CD4-positive, alpha-beta T cell treated with Interleukin-6 at 100 ng/mL for 8 hours (primary cell): ENCODE measurements at regions not wholly inside any gene's neighbourhood (a gene's known extent, or its start where the extent isn't known, plus 50 kb on each side); places are given as distances from the start of the nearest gene placed in this dataset.
"Not testable (repeated sequence)": the region's sequence is repeated elsewhere in the genome, so short reads cannot be mapped to it uniquely, and the experiment has no call there.

Experiments
- DNase-seq: peaks from one replicate; pipeline ENCODE4 v3.0.0-alpha.2; 2020; ENCODE audit warnings: mixed read lengths, low spot score

GRCh38 chr10:2891073-2891769 is 176.1 kb upstream of the PFKP start:
- no peak for DNase-seq

- no peak for DNase-seq
Measured at GRCh38 chr10:2890093-2890492, 177.3 kb upstream of the PFKP start.

DNA sequence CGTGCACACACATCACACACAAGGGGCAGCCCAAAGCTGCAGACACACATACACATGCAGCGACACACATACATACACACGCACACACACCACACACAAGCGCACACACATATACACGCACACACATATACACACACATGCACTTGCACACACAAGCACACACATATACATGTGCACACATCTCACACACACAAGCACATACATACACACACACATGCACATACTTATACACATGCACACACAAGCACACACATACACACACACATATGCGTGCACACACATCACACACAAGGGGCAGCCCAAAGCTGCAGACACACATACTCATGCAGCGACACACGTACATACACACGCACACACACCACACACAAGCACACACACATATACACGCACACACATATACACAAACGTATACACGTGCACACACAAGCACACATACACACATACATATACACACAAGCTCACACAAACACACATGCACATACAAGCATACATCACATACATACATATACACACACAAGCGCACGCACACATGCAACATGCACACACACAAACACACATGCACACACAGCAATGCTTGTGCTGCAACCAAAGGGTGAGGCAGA is 178.8 kb upstream of the PFKP start:
- no peak for DNase-seq

DNA sequence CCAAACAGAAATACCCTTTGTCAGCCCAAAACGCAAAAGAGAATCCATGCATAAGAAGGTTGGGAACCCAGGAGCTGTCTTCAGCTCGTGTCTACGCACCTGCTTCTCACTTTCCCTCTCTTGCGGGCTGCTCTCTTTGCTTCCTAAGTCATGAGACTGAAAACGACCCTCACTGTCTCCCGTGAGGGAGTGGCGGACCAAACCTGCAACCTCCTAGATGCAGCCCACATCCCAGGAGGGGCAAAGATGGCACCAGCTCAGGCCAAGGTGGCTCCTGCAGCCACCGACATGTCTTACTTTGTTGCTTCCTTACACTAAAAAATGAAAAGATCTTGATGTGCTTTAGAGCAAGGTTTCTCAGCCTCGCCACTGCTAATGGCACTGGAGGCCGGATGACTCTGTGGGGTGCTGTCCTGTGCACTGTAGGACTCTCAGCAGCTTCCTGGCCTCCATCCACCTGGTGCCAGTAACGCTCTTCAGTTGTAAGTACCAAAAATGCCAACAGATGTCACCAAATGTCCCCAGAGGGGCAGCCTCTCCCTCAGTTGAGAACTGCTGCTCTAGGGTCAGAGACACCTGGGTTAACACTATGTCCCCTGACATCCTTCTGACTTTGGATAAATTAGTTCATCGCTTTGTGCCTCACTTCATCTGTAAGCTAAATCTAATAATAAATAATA is 179.8 kb upstream of the PFKP start:
- no peak for DNase-seq

DNA sequence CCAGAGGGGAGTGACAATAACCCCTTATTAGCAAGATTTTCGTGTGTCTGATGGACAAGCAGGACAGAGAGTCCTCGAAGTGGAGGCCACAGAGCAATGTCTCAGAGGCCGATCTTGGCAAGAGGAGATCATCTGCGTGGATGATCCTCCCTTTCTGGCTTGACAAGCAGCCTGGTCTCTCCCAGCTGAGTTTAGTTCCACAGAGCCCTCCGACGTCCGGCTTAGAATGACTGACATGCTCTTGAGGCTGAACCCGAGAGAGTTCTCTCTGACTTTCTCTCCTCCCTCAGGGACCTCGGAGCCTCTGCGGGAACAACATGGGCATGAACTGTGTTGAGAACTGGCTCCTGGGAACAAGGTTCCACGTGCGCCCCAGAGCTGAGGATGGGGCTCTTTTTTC is 180.7 kb upstream of the PFKP start:
- DNase-seq = no peak

DNA sequence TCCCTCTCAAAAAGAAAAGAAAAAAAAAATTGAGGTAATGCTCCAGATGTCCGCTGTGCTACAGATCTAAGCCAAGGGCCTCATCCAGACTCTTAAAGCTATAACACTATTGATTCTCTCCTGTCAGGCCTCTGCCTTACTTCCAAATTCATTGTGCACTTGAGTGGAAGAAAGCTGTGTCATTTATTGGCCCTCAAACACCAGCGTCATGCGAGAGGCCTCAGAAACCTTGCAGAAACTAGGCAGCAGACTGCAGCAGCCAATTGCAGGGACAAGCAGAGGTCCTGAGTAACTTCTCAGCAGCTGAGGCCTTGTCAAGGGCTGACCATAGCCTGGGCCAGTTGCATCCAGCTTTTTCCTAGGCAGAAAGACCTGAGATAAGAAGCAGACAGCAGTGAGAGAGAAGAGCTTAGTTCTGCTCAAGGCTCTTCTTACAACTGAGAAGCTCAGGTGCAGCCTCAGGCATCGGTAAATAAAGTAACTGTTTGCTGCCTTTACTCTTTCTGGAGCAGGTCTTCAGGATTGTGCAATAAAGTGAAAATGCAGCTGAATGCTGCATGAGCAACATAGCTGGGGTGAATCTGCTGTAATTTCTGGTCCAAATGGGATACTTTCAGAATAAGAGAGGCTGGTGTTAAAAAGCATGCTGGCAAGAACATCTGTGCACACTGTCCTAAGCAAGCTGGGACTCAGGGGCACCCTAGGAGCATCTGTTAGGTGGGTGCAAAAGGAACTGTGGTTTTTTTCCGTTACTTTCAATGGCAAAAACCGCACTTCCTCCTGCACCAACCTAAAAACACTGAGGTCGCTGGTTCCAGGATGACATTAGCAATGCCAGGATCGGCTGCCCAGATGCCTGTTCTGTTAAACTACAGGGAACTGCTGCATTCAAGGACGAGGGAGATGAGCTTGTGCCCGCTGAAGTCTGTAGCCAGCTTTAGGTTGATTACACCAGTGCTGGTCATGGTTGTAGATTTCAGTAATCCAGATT is 181.8 kb upstream of the PFKP start:
- DNase-seq = no peak

DNA sequence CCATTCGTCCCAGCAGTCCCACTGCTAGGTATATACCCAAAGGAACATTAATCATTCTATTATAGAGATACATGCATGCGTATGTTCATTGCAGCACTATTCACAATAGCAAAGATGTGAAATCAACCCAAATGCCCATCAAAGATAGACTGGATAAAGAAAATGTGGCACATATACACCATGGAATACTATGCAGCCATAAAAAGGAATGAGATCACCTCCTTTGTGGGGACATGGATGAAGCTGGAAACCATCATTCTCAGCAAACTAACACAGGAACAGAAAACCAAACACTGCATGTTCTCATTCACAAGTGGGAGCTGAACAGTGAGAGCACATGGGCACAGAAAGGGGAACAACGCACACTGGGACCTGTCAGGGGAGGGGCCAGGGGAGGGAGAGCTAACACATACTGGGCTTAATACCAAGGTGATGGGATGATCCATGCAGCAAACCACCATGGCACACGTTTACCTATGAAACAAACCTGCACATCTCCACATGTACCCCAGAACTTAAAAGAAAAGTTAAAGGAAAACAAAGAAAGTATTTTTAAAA is 183.3 kb upstream of the PFKP start:
- not testable (repeated sequence) for DNase-seq

GRCh38 chr10:2883238-2883637 is 184.1 kb upstream of the PFKP start:
- DNase-seq = no peak

DNA sequence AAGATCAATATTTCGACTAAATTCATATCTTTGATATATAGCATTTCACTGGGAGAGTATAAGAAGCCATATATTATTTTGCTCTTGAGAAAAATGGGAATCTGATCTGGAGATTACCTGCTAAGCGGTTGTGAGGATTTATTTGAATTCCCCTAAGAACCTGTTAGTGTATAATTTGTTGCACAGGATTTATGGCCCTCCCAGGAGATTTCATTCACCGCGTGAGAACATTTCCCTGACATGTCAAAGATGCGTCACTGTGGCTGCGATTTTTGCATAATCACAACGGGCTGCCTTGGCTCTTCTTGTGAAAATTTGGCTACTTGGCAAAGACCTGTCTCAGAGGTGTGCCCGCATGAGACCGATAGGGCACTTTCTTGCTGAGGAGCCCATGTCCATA is 184.7 kb upstream of the PFKP start:
- no peak for DNase-seq

DNA sequence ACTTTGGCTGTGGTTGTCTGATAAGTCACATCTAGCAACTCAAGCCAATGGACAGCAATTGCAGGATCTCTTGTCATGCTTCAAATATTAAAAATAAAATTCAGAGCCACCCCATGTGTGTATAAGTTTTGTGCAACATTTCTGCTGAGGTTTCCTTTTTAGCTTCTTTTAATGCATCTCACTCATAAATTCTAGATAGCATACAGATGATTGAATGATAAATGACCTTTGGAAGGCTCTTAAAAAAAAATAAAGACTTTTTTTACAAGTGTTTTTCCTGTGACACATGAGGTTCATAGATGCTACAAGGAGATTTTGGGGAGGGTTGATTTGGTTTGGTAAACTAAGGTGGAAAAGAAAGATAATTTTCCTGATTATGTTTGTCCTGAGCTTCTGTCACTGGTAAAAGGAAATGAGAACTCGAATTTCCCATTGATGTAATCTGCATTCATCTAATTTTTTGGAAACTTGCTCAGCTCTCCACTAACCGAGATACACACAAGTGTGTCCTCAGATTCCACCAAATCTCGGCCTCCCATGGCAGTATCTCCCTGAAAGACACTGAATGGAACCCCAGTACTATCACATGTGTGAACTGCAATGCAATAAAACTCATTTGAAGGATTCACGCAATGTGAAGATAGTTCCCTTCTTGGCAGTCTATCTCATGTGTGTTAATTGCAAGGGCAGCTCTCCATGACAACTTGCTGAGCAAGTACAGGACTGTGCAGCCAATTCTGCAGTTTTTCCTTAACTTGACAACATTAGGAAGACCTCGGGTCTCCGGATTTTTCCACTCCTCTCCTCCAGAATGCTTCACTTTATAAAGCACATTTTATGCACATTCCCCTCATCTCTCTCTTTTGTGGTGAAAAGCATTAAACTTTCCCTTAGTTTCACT is 185.4 kb upstream of the PFKP start:
- DNase-seq = no peak

DNA sequence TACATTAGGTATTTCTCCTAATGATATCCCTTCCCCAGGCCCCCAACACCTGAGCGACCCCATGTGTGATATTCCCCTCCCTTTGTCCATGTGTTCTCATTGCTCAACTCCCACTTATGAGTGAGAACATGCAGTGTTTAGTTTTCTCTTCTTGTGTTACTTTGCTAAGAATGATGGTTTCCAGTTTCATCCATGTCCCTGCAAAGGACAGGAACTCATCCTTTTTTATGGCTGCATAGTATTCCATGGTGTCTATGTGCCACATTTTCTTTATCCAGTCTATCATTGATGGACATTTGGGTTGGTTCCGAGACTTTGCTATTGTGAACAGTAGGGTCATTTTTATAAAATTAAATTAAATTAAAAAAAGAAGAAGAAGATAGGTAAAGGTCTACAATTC is 187.3 kb upstream of the PFKP start:
- DNase-seq = not testable (repeated sequence)

GRCh38 chr10:2878818-2879217 is 188.5 kb upstream of the PFKP start:
- DNase-seq = no peak

- DNase-seq = no peak
Measured at GRCh38 chr10:2876032-2876431, 191.3 kb upstream of the PFKP start.

DNA sequence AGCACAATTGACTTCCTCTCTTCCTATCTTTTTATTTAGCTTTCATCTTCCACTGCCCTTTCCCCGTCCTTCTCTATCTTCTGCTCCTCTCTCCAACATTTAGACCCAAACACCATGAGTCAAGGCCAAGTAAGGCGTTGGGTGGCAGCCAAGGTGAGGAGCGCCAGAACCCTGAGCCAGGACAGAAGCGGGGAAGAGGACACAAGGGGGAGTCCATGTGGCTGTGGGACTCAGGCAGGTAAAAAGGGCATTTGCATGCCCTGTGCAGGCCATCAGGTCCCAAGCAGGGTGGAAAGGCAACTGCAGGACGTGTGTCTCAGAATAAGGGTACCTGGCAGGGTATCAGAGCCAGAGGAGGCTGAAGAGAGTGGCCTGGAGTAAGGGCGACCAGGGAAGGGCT is 192.4 kb upstream of the PFKP start:
- DNase-seq = no peak

DNA sequence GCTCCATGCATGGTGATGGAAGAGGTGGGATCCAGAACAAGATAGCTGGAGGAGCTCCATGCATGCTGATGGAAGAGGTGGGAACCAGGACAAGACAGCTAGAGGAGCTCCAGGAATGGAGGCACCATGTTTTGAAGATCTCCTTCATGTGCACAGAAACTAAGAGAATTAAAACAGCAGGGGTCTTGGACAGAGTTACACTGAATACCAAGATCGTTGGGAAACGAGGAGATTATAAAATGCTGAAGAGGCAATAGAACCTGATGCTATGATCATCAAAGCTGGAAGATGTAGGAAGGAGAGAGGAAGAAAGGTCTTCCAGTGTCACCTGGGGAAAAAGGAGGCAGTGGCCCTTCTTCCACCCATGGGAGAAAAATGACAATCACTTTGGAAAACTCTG is 193.6 kb upstream of the PFKP start:
- DNase-seq = no peak

- DNase-seq = no peak
Measured at GRCh38 chr10:2871673-2872219, 195.6 kb upstream of the PFKP start.

GRCh38 chr10:2870654-2871053 is 196.7 kb upstream of the PFKP start:
- no peak for DNase-seq

DNA sequence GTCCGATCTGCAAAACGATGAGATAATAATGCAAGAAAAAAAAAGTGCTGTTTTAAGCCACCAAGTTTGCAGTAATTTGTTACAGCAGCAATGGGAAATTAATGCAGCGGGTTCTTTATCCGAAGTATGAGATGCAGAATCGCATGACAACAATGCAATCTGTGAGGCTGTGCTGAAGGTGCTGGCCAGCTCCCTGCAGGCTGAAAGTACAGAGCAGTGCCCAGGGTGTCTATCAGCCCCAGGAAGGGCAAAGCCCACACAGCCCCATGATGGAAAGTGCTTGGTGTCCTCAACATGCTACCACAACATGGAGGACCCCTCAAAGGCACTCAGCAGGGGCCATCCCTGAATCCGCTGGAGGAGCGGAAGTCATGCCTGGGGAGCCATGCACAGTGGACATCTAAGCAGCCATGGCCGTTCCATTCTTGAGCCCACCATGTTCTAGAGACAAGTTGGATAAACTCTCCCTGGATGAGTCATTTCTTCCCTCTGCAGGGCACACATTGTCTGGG is 199.5 kb upstream of the PFKP start:
- no peak for DNase-seq

- DNase-seq = no peak
Measured at GRCh38 chr10:2866569-2866968, 200.8 kb upstream of the PFKP start.

GRCh38 chr10:2861632-2862210 is 205.6 kb upstream of the PFKP start:
- DNase-seq = no peak
